Lung (tissue), 11 donors: ENCODE measurements at regions not wholly inside any gene's neighbourhood (a gene's known extent, or its start where the extent isn't known, plus 50 kb on each side); places are given as distances from the start of the nearest gene placed in this dataset.

Experiments
- ATAC-seq: fragments of 200-7000 bp; cut with Tn5 transposase; one replicate; pipeline ENCODE4 v1.9.1; 2020; ENCODE audit warnings: moderate number of reproducible peaks; ENCODE audit not compliant: insufficient read depth, low FRiP score
- DNase-seq, 3 donors: peaks; one replicate each; pipeline ENCODE4 v3.0.0-alpha.2; 2013 to 2017
- H3K27ac ChIP-seq, 2 donors: one replicate each; pipeline ENCODE4 v1.5.1; 2013; ENCODE audit warnings: mild to moderate bottlenecking in 2 of 2, moderate library complexity in 2 of 2, control low read depth in 1 of 2, inconsistent platforms in 1 of 2, low read depth in 1 of 2, low read length in 1 of 2
- H3K27me3 ChIP-seq, 3 donors: one replicate each; pipeline ENCODE4 v1.5.1; 2013; ENCODE audit warnings: low read length in 2 of 3; ENCODE audit not compliant: control insufficient read depth in 3 of 3, insufficient read depth in 3 of 3
- H3K36me3 ChIP-seq, 4 donors: one replicate each; pipeline ENCODE4 v1.5.1; 2013; ENCODE audit warnings: low read length in 4 of 4, mild to moderate bottlenecking in 1 of 4, moderate library complexity in 1 of 4; ENCODE audit not compliant: control insufficient read depth in 4 of 4, insufficient read depth in 4 of 4
- H3K4me1 ChIP-seq, 5 donors: one replicate each; pipeline ENCODE4 v1.5.1; 2013; ENCODE audit warnings: low read length in 5 of 5, mild to moderate bottlenecking in 2 of 5, moderate library complexity in 1 of 5; ENCODE audit not compliant: control insufficient read depth in 5 of 5, insufficient read depth in 5 of 5
- H3K4me3 ChIP-seq: one replicate; pipeline ENCODE4 v1.5.1; 2013; ENCODE audit warnings: mild to moderate bottlenecking, control low read depth, moderate library complexity
- H3K9ac ChIP-seq, 2 donors: one replicate each; pipeline ENCODE4 v1.5.1; 2013; ENCODE audit warnings: low read length in 2 of 2, control low read depth in 1 of 2; ENCODE audit not compliant: insufficient read depth in 1 of 2
- H3K9me3 ChIP-seq, 4 donors: one replicate each; pipeline ENCODE4 v1.5.1; 2013; ENCODE audit warnings: low read length in 3 of 4, mild to moderate bottlenecking in 1 of 4, moderate library complexity in 1 of 4; ENCODE audit not compliant: control insufficient read depth in 4 of 4, insufficient read depth in 3 of 4
- WGBS, 2 donors: extraction: QIAGEN DNeasy Blood & Tissue Kit; methylation state at CpG; one replicate each; pipeline ENCODE4 v1.1.7; 2013; 5-methylcytosine and 5-hydroxymethylcytosine counted together
- TF ChIP-seq, protein P1 (sequence below): IDR thresholded peaks from 2 replicates; pipeline ENCODE4 v1.5.1; 2012; ENCODE audit warnings: mild to moderate bottlenecking; ENCODE audit errors: control extremely low read depth, extremely low read depth
- donor health status: control.
- donor health status: control.
- donor health status: Bipolar disorder and iron deficiency.
- donor health status: healthy.
- donor health status: DM: yes; HTN: yes; CAD: no.

DNA sequence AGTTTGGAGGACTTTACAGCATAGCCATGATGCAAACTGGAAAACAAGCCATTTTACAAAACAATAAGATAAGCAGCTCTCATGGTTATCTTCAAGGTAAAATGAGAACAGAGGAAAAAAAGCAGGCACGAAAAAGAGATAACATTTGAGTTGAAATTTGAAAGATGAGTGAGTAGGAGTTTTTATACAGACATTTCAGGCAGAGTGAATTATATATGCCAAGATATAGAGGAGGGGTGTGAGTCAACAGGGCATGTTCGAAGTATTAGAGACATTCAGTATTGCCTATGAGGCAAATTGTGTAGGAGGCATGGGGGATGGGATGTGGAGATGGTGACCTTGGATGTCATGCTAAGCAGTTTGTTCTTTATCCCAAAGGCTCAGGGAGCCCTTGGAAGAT, 240.5 kb upstream of the MAN1A1 start:
- Histone ChIP-seq H3K4me3 (no peak overlapping the region), H3K9me3 (no peaks in the 10 kb centered on the region), H3K9ac (no peak overlapping the region), H3K27ac (no peak overlapping the region), H3K4me1 (no peaks in the 10 kb centered on the region), H3K27me3 (no peaks in the 10 kb centered on the region), H3K36me3 (no peaks in the 10 kb centered on the region)
- TF ChIP-seq, protein P1, sequence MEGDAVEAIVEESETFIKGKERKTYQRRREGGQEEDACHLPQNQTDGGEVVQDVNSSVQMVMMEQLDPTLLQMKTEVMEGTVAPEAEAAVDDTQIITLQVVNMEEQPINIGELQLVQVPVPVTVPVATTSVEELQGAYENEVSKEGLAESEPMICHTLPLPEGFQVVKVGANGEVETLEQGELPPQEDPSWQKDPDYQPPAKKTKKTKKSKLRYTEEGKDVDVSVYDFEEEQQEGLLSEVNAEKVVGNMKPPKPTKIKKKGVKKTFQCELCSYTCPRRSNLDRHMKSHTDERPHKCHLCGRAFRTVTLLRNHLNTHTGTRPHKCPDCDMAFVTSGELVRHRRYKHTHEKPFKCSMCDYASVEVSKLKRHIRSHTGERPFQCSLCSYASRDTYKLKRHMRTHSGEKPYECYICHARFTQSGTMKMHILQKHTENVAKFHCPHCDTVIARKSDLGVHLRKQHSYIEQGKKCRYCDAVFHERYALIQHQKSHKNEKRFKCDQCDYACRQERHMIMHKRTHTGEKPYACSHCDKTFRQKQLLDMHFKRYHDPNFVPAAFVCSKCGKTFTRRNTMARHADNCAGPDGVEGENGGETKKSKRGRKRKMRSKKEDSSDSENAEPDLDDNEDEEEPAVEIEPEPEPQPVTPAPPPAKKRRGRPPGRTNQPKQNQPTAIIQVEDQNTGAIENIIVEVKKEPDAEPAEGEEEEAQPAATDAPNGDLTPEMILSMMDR, result no peak
- no peak for ATAC-seq
- no peak for DNase-seq
- WGBS, 2 donors, result 85 to 92% methylated on average over 2 of the region's 2 CpGs

- no peaks in the 10 kb centered on the region for H3K27me3 ChIP-seq
- TF ChIP-seq, protein P1, result no peak
- H3K36me3 ChIP-seq, result no peaks in the 10 kb centered on the region
- no peaks in the 10 kb centered on the region for H3K9me3 ChIP-seq
- H3K27ac ChIP-seq, result no peak overlapping the region
- 78 to 81% methylated on average over 3 of the region's 3 CpGs for WGBS, 2 donors
- H3K4me1 ChIP-seq, result no peaks in the 10 kb centered on the region
- ATAC-seq (no peak), DNase-seq (no peak)
- no peak overlapping the region for H3K9ac ChIP-seq
- no peak overlapping the region for H3K4me3 ChIP-seq
These were observed 238.0 kb upstream of the MAN1A1 start for GRCh38 chr6:119587537-119587936.

- H3K36me3 ChIP-seq, result no peaks in the 10 kb centered on the region
- DNase-seq (peak in 2 of 3 donors; percentile 7 to 26), ATAC-seq (no peak)
- no peaks in the 10 kb centered on the region for H3K27me3 ChIP-seq
- 64 to 65% methylated on average over 3 of the region's 3 CpGs for WGBS, 2 donors
- H3K9me3 ChIP-seq, result no peaks in the 10 kb centered on the region
- H3K4me1 ChIP-seq, result no peaks in the 10 kb centered on the region
- no peak overlapping the region for H3K4me3 ChIP-seq
- no peak overlapping the region for H3K27ac ChIP-seq
- H3K9ac ChIP-seq, result no peak overlapping the region
- TF ChIP-seq, protein P1, result no peak
These were observed 236.8 kb upstream of the MAN1A1 start for GRCh38 chr6:119586250-119586882.

GRCh38 chr6:119584088-119584487, 234.5 kb upstream of the MAN1A1 start:
- TF ChIP-seq, protein P1, result no peak
- Histone ChIP-seq H3K27ac (no peak overlapping the region), H3K27me3 (no peaks in the 10 kb centered on the region), H3K4me1 (no peaks in the 10 kb centered on the region), H3K9ac (no peak overlapping the region), H3K36me3 (no peaks in the 10 kb centered on the region), H3K9me3 (no peaks in the 10 kb centered on the region), H3K4me3 (no peak overlapping the region)
- DNase-seq (no peak), ATAC-seq (no peak)
